ENCODE measurements at regions not wholly inside any gene's neighbourhood (a gene's known extent, or its start where the extent isn't known, plus 50 kb on each side); places are given as distances from the start of the nearest gene placed in this dataset.
"Not testable (repeated sequence)": the region's sequence is repeated elsewhere in the genome, so short reads cannot be mapped to it uniquely, and the experiment has no call there.

DNA sequence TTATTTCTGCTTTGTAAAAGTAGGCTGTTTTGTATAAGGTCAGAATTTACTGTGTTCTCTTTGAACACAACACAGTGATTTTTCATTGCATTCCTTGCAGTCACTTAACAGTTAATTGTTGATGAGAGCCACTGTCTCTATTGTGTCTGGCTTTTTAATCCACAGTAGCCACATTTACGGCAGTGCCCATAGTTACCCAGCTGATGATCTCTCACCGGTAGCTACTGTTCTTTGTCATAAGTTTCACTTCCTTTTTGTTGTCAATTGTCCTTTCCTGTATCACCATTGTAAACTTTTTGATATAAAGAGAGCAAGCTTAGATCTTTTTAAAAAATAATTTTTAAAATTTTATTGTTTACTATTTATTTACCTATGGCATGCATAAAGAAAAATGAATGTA lies 669.2 kb downstream of the PRIM2 start:
- H3K9me3 Mint-ChIP-seq; H3K27me3 Mint-ChIP-seq; H3K4me1 Mint-ChIP-seq; H3K36me3 Mint-ChIP-seq (ENCODE audit: low read depth); DNase-seq; H3K4me3 Mint-ChIP-seq; ATAC-seq; H3K27ac Mint-ChIP-seq: not testable (repeated sequence)

DNA sequence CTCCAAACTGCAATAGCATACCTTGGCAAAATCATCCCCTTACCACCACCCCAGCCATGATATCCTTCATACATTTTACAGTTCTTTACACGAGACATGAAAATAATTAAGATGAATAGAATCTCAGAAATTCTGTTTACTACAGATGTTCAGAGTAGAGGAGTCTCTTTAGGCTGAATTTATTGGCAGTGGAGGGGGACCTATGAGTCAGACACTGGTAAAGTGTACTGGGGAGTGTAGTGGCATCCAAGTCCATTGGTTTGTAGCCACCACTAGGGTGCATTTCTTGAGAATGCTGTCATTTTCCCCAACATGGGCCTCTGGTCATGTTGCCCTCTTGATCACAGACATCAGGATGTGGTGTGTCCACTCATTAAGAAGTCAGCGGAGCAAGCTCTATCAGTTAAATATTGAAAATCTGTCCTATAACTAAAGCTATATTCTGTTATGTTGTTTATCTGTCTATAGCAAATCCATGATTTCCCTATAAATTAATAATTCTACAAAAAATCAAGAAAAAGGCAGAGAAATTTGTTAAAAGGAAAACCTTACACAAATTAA lies 672.2 kb downstream of the PRIM2 start:
- H3K36me3 Mint-ChIP-seq (ENCODE audit: low read depth); H3K27me3 Mint-ChIP-seq; H3K4me3 Mint-ChIP-seq; H3K4me1 Mint-ChIP-seq; H3K9me3 Mint-ChIP-seq; DNase-seq; H3K27ac Mint-ChIP-seq; ATAC-seq: not testable (repeated sequence)

DNA sequence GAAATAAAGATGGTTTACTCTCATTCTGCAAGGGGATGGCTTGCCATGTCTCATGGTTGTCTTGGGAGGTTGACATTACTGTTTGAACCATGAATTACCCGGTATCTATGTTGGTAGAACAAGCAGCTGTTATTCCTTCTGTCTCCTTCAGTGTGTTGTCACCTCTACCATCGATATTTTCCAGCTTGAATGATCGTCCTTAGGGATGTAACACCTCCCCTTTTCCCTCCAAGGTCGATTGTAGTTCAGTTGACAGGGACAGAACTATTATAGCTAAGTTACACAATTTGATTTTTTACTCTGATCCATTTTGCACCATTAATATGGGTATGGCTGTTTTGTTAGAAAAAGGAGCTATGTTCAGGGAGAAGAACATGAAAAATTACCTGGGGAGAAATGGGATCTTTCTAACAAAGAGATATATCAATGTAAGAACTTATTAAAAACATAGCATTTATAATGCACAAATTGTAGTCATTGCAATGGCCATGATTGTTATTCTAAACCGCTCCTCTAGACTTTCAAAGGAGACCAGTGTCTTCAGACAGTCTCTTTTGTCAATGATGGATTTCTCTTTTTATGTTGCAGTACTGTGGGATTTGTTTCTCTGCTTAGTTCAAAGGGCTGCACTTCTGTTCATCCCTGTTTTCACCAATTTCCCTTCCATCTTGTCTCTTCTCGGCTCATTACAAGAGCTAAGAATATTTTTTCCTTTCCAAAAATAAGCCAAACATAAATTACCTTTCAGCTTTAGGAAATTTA lies 681.6 kb downstream of the PRIM2 start:
- not testable (repeated sequence) for H3K27me3 Mint-ChIP-seq; H3K36me3 Mint-ChIP-seq (ENCODE audit: low read depth); DNase-seq; H3K27ac Mint-ChIP-seq; ATAC-seq; H3K9me3 Mint-ChIP-seq; H3K4me1 Mint-ChIP-seq; H3K4me3 Mint-ChIP-seq

DNA sequence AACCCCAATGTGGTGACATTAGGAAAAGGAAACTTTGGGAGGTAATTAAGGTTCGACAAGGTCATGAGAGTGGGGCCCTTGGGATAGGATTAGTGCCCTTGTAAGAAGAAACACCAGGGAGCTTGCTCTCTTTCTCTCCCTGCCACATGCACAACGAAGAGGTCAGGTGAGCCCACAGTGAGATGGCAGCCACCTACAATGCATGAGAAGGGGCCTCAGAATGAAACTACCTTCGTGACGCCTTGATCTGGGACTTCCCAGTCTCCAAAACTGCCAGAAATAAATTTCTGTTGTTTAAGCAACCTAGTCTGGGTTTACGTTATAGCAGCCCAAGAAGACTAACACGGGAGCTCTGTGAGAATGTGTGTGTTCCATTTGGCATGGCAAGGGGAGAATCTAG lies 682.8 kb downstream of the PRIM2 start:
- not testable (repeated sequence) for ATAC-seq; DNase-seq; H3K4me1 Mint-ChIP-seq; H3K27me3 Mint-ChIP-seq; H3K9me3 Mint-ChIP-seq; H3K36me3 Mint-ChIP-seq (ENCODE audit: low read depth); H3K4me3 Mint-ChIP-seq; H3K27ac Mint-ChIP-seq

DNA sequence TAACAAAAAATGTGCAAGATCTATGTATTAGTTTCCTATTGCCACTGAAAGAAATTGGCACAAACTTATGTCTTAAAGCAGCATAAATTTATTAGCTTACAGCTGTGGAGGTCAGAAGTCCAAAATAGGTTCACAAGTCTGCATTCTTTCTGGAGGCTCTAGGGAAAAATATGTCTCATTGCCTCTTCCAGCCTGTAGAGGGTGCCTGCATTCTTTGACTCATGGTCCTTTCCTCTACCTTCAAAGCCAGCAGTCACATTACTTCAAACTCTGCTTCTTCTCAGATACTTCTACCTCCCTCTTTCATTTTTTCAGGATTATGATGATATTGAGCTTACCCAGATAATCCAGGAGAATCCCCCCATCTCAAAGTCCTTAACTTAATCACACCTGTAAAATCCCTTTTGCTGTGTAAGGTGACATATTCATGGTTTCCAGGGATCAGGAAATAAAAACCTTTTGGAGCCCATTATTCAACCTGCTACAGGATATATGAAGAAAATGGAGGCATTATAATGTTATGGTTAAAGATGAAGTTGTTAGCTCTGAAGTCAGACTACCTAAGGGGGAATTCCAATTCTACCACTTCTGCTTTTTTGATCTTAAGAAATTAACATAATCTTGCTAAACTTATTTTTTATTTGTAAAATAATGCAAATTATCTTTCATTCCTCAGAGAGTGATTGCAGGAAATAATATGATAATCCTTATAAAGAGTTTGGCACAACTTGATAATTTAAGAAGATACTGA lies 686.2 kb downstream of the PRIM2 start:
- not testable (repeated sequence) for H3K4me3 Mint-ChIP-seq; H3K9me3 Mint-ChIP-seq; DNase-seq; H3K4me1 Mint-ChIP-seq; H3K27ac Mint-ChIP-seq; ATAC-seq; H3K36me3 Mint-ChIP-seq (ENCODE audit: low read depth); H3K27me3 Mint-ChIP-seq

DNA sequence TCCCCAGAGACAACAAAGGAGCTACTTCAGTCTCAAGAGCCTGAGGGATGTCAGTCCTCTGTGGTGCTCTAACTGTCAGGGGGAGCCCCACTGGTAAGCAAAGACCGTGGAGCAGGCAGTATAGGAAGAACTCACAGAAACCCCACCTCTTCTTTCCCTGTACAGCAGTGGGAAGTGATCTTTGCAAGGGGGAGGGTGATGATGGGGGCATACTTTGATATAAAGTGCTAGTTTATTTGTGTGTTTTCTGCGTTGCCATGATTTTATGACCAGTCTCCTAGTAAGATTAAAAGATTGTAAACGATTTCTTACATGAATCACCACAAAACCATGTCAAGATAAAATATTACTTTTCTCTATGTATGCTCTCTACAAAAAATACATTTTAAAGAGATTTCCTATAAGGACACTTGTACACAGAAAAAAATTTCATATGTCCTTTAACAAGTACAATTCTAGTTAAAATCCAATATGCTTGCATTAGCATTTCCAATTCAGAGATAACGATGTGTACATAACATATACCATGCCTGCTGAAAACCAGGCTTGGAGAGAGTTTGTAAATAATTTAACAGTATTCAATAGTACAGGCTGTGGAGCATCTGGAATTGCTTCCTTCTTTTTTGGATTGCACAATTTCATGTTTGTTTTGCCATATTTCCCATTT lies 690.0 kb downstream of the PRIM2 start:
- not testable (repeated sequence) for H3K4me1 Mint-ChIP-seq; H3K4me3 Mint-ChIP-seq; H3K36me3 Mint-ChIP-seq (ENCODE audit: low read depth); ATAC-seq; H3K27ac Mint-ChIP-seq; H3K9me3 Mint-ChIP-seq; H3K27me3 Mint-ChIP-seq; DNase-seq

DNA sequence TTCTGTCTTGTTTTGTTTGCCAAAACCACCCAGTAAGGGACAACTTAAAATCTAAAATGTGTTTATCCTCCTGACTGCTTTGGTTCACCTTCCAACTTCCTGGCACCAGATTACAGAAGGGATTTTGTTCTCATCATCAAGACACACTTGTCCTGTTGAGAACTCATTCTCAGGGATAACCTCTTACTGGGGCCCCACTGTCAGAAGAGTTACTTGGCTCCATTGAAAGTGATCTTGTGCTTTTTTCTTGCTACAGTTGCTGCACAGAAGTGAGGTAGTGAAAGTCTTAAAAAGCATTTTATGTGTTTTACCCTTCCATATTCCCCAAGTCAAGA lies 690.5 kb downstream of the PRIM2 start:
- H3K9me3 Mint-ChIP-seq; H3K27me3 Mint-ChIP-seq; DNase-seq; H3K36me3 Mint-ChIP-seq (ENCODE audit: low read depth); H3K4me3 Mint-ChIP-seq; ATAC-seq; H3K27ac Mint-ChIP-seq; H3K4me1 Mint-ChIP-seq: not testable (repeated sequence)

DNA sequence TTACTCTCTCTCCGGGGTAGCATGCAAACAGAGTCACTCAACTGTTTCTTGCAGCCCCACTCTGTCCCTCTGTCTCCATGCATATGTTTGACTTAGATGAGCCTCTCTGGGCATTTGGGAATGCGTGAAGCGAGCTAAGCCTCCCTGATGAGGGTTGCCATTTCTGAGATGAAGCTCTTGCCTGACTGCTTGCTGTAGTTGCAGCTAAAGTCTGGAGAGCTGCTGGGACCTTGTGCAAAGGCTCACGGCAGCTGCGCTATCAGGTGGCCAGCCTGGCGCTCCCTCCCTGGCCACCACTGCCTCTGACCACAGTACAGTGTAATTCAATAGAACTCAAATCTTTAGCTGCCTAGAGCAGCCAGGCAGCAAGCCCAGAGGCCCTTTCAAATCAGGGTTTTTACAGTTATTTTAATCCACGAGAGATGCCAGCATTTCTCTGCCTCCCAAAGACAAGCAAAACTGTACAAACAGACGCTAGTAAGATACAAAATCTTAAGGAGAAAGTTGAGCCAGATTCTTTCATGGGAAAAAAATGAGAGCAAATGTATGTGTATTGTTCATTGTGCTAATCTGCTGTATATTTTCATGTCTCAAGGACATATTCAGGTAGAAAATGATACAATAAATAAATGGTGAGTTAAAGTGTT lies 694.6 kb downstream of the PRIM2 start:
- H3K9me3 Mint-ChIP-seq; H3K4me3 Mint-ChIP-seq; H3K4me1 Mint-ChIP-seq; ATAC-seq; DNase-seq; H3K27me3 Mint-ChIP-seq; H3K27ac Mint-ChIP-seq; H3K36me3 Mint-ChIP-seq (ENCODE audit: low read depth): not testable (repeated sequence)

DNA sequence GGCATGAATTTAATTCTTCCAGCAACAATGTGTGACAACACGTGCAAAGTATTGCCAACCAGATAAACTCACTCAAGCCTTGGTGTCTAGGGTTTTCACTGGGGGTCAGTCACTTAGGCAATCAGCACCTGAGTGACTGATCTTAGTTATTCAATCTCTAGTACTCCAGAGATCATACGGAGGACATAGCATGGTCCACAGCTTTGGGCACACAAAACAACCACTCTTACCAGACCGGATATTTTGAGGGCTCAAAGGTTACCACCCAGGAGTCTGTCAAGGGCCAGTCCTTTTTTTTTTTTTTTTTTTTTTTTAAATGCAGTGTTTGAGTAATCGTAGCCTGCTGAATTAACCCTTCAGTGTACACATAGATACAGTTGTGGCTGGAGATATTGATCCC lies 699.2 kb downstream of the PRIM2 start:
- H3K27ac Mint-ChIP-seq; H3K36me3 Mint-ChIP-seq (ENCODE audit: low read depth); H3K4me3 Mint-ChIP-seq; H3K9me3 Mint-ChIP-seq; H3K4me1 Mint-ChIP-seq; DNase-seq; ATAC-seq; H3K27me3 Mint-ChIP-seq: not testable (repeated sequence)

DNA sequence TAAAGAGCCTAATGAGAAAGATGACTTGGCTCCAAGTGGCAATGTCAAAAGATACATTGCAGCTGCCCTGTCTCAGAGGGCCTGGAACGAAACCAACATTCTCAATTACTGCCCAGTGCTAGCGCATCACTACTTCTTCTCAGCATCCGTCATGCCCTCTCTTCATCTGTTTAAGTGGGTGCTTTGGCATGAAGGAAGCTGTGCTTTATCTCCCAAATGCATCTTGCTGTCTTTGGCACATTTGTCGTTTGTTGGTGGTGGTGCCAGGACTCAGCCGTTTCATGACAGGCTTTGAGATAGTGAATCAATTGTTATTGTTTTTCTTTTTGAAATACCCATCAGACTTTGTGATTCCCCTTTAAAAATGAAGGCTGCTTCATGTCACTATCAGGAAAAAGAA lies 710.8 kb downstream of the PRIM2 start:
- not testable (repeated sequence) for DNase-seq; H3K4me3 Mint-ChIP-seq; ATAC-seq; H3K27me3 Mint-ChIP-seq; H3K36me3 Mint-ChIP-seq (ENCODE audit: low read depth); H3K9me3 Mint-ChIP-seq; H3K27ac Mint-ChIP-seq; H3K4me1 Mint-ChIP-seq

DNA sequence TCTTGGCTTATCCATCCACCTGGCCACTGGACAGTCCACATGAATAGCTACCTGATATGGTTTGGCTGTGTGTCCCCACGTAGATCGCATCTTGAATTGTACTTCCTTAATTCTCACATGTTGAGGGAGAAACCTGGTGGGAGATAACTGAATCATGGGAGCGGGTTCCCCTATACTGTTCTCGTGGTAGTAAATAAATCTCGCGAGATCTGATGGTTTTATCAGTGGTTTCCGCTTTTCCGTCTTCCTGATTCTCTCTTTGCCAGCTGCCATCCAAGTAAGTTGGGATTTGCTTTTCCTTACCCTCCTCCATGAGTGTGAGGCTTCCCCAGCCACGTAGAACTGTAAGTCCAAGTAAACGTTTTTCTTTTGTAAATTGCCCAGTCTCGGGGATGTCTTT lies 720.8 kb downstream of the PRIM2 start:
- not testable (repeated sequence) for H3K4me3 Mint-ChIP-seq; H3K9me3 Mint-ChIP-seq; H3K4me1 Mint-ChIP-seq; H3K27ac Mint-ChIP-seq; ATAC-seq; H3K27me3 Mint-ChIP-seq; DNase-seq; H3K36me3 Mint-ChIP-seq (ENCODE audit: low read depth)

DNA sequence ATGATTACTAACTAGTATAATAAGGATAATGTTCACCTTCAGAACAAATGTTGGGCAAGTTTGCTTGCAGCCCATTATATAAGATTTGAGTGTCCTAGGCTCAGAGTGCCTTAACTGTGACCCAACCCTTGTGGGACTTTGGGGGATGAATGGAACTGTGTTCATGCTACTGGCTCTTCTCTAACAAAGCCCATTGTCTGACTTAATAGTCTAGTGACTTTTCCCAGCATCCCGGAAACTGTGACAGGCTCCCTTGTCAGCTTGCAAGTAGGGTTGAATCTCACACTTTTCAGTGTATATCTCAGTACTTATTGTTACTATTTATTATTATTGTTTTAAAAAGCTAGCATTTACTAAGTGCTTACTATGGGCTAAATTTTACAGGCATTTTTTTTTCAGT lies 729.2 kb downstream of the PRIM2 start:
- DNase-seq; H3K4me3 Mint-ChIP-seq; H3K9me3 Mint-ChIP-seq; H3K4me1 Mint-ChIP-seq; H3K36me3 Mint-ChIP-seq (ENCODE audit: low read depth); ATAC-seq; H3K27me3 Mint-ChIP-seq; H3K27ac Mint-ChIP-seq: not testable (repeated sequence)

DNA sequence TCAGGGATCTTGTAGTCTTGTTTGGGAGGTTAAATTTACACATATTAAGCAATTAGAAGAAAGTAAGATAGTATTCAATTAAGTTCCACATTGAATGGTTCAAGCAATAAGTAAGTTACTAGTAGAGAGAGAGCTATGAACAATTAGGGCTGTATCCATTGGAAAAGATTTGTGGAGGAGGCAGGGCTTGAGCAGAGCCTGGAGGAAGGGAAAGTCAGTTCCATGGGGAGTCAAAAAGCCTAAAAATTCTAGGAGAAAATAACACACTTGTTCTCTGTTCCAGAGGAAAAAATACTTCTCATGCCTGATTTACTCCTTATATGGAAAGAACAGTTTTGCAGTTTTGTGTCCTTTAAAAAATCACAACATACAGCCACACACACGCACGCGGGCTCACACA lies 730.0 kb downstream of the PRIM2 start:
- not testable (repeated sequence) for DNase-seq; H3K4me1 Mint-ChIP-seq; H3K27me3 Mint-ChIP-seq; H3K36me3 Mint-ChIP-seq (ENCODE audit: low read depth); H3K4me3 Mint-ChIP-seq; ATAC-seq; H3K27ac Mint-ChIP-seq
- peaks cover 11% of the 10 kb centered on the region for H3K9me3 Mint-ChIP-seq

DNA sequence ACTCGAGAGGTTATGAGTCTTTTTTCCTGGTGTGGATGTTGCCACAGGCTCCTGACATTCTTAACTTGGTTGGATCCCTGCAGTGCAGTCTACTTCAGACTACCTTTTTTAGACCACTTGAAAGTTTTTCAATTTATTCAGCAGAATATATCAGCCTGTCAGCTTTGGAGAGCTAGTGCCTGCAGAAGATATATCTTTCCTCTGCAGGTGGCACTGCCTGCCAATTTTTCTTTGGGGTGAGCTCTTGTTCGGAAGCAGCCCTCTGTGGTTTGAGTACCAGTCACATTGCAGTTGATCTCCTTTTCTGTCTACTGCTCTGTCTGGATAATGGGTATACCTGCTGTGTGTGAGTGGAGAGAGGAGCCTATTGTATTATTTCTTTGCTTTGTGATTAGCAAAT lies 730.4 kb downstream of the PRIM2 start:
- peaks cover 16% of the 10 kb centered on the region for H3K9me3 Mint-ChIP-seq
- not testable (repeated sequence) for H3K27me3 Mint-ChIP-seq; H3K4me3 Mint-ChIP-seq; H3K27ac Mint-ChIP-seq; ATAC-seq; H3K4me1 Mint-ChIP-seq; H3K36me3 Mint-ChIP-seq (ENCODE audit: low read depth); DNase-seq

Data from activated naive CD8-positive, alpha-beta T cell treated with anti-CD3 and anti-CD28 coated beads, Interleukin-2, amount 50 U/mL, for 24 hours (primary cell).